GM18858 (cell line): ENCODE measurements at regions not wholly inside any gene's neighbourhood (a gene's known extent, or its start where the extent isn't known, plus 50 kb on each side); places are given as distances from the start of the nearest gene placed in this dataset.

Experiments used
- ATAC-seq: cut with Tn5 transposase; IDR thresholded peaks from one replicate; pipeline ENCODE4 v1.9.1; 2021; ENCODE audit not compliant: unreplicated experiment

- ATAC-seq: no peak
Observed at GRCh38 chr2:18800240-18800971, 211.0 kb upstream of the NT5C1B start.

- ATAC-seq: no peak
Observed at GRCh38 chr2:18799397-18799796, 210.0 kb upstream of the NT5C1B start.

- no peak for ATAC-seq
Observed at GRCh38 chr2:18797133-18797845, 207.9 kb upstream of the NT5C1B start.

GRCh38 chr2:18795906-18796305, 206.5 kb upstream of the NT5C1B start:
- no peak for ATAC-seq

- ATAC-seq: no peak
Observed at GRCh38 chr2:18792684-18793083, 203.3 kb upstream of the NT5C1B start.

GRCh38 chr2:18792226-18792629, 202.9 kb upstream of the NT5C1B start:
- no peak for ATAC-seq

GRCh38 chr2:18791172-18791797, 201.9 kb upstream of the NT5C1B start:
- ATAC-seq: no peak

- ATAC-seq: no peak
Observed at GRCh38 chr2:18790509-18791171, 201.3 kb upstream of the NT5C1B start.

GRCh38 chr2:18788592-18788991, 199.2 kb upstream of the NT5C1B start:
- no peak for ATAC-seq

GRCh38 chr2:18787726-18788125, 198.4 kb upstream of the NT5C1B start:
- ATAC-seq: no peak

GRCh38 chr2:18784245-18784644, 194.9 kb upstream of the NT5C1B start:
- no peak for ATAC-seq

- ATAC-seq: no peak
Observed at GRCh38 chr2:18781541-18782280, 192.3 kb upstream of the NT5C1B start.

- ATAC-seq: no peak
Observed at GRCh38 chr2:18777250-18777812, 188.0 kb upstream of the NT5C1B start.

- no peak for ATAC-seq
Observed at GRCh38 chr2:18771212-18771611, 181.8 kb upstream of the NT5C1B start.

- no peak for ATAC-seq
Observed at GRCh38 chr2:18763338-18763737, 174.0 kb upstream of the NT5C1B start.

- no peak for ATAC-seq
Observed at GRCh38 chr2:18762667-18763066, 173.3 kb upstream of the NT5C1B start.

GRCh38 chr2:18754286-18754685, 164.9 kb upstream of the NT5C1B start:
- ATAC-seq: no peak

- no peak for ATAC-seq
Observed at GRCh38 chr2:18753722-18754121, 164.4 kb upstream of the NT5C1B start.

GRCh38 chr2:18752667-18753422, 163.5 kb upstream of the NT5C1B start:
- ATAC-seq: no peak

GRCh38 chr2:18752022-18752493, 162.7 kb upstream of the NT5C1B start:
- ATAC-seq: no peak
